ENCODE measurements at regions not wholly inside any gene's neighbourhood (a gene's known extent, or its start where the extent isn't known, plus 50 kb on each side); places are given as distances from the start of the nearest gene placed in this dataset.

GRCh38 chr6:113805811-113806495, 51.2 kb upstream of the MARCKS start:
- no peak for DNase-seq

All from NK-92 treated with Interleukin-12 subunit alpha and Interleukin-12 subunit beta, amount 100 ng/mL, for 24 hours (cell line).